Amniotic stem cell (primary cell): ENCODE measurements at regions not wholly inside any gene's neighbourhood (a gene's known extent, or its start where the extent isn't known, plus 50 kb on each side); places are given as distances from the start of the nearest gene placed in this dataset.
"Not testable (repeated sequence)": the region's sequence is repeated elsewhere in the genome, so short reads cannot be mapped to it uniquely, and the experiment has no call there.

Experiments
- DNase-seq: peaks from one replicate; lab custom pipeline; 2025; lab: John Stamatoyannopoulos, UW

DNA sequence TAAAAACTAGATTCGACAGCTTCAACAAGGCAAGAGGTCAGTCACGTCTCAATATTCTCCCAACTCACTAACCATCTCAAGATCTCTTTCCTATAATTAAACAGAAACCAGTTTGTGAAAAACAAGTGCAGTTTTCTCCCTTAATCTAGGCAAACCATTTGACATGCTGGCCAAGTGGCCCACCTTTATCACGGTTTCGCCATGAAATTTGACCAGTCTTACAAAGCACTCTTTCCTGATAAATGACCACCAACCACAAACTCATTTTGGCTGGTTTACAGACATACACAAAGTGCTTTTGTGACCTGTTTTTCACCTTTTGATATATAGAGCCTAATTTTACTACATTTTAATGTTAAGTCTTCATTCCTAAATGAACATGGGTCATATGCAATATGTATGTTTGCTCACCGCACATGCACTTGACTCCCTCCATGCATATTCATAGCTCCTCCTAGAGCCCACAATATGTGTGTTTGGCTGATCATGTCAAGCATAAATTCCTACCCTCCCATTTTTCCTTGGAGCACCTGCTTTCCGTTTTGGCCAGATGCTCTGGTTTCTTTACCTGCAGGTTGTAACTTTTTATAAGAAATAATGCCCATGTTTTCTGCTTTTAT lies 385.1 kb downstream of the RAD51AP2 start:
- DNase-seq = no peak

GRCh38 chr2:17130627-17131026 lies 387.6 kb downstream of the RAD51AP2 start:
- not testable (repeated sequence) for DNase-seq

DNA sequence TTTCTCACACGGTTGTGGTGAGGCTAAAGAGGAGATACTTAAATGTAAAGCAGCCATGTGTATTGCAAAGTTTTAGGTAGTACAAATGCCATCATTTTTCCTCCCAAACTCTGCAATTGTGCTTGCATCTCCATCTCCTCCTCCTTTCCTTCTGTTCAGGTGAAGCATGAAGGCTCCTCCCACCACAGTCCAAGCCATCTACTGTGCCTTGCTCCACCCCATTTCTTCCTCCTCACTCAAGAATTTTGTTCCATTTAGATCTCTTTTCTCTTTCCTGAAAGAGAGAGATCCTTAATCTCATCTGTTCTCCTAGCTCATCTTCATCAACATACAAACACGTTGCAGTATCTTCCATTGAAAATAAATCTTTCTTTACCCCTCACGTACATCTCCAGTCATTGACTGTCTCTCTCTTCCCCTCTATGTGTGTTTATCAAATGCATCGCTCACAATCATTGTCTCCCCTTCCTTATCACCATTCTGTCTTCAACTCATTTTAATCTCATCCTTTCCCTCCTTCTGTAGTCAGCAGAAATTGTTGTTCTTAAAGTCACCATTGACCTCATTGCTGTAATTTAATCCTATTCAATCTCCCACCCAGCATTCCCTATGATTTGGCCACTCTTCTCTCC lies 392.1 kb downstream of the RAD51AP2 start:
- DNase-seq = no peak

- no peak for DNase-seq
Observed at GRCh38 chr2:17124575-17125318, 393.5 kb downstream of the RAD51AP2 start.

GRCh38 chr2:17122887-17123501 lies 395.2 kb downstream of the RAD51AP2 start:
- no peak for DNase-seq

- DNase-seq = no peak
Observed at GRCh38 chr2:17115466-17115865, 402.8 kb downstream of the RAD51AP2 start.

- DNase-seq = no peak
Observed at GRCh38 chr2:17115042-17115441, 403.2 kb downstream of the RAD51AP2 start.

DNA sequence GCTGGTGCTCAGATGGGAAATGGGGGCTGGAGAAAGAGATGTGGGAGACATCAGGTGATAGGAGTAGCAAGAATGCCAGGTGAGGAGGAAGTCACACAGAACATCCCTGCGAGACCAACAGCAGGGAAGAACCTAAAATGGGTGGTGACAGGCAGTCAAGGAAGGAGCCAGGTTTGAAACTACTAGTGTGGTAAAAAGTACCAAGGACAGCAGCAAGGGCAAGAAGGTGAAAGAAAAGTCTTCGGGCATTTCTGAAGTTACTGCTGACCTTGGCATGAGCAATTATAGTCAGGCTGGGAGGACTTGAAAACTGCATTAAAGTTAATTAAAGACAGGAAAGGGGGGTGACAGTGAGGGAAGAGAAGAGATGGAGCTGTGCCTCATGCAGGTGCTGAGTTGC lies 410.4 kb downstream of the RAD51AP2 start:
- DNase-seq = no peak

DNA sequence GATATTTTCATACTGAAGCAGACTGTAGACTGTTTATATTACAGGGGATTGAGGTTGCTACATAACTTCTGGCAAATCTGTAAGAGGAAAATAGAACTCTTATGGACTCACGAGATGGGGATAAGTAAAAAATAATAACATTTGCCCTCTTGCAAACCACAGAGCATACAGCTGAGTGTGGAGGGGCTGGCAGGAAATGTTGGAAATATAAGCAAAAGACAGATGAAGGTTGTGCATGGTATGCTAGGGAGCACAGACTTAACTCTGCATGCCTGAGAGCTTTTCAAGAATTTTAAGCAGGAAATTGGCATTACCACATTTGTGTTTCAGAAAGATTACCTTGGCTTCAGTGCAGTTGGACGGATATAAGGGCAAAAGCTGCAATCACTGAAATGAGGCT lies 411.1 kb downstream of the RAD51AP2 start:
- DNase-seq = no peak

DNA sequence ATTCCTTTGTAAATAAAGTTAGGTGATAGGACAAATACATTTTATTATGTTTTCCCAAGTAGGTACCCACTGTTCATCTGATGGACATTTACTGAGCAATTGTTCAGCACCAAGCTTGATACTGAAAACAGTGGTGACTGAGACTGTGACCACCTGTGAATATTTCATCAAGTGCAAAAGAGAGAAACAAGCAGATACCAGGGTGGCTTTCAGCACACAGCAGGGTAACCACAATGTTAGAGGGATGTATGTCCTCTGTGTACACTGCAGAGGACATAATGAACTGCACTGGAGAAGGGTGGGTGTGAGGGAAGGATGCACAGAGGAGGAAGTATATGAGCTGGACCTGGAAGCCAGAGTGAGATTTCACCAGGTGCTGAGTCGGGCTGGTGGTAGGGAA lies 411.8 kb downstream of the RAD51AP2 start:
- no peak for DNase-seq

DNA sequence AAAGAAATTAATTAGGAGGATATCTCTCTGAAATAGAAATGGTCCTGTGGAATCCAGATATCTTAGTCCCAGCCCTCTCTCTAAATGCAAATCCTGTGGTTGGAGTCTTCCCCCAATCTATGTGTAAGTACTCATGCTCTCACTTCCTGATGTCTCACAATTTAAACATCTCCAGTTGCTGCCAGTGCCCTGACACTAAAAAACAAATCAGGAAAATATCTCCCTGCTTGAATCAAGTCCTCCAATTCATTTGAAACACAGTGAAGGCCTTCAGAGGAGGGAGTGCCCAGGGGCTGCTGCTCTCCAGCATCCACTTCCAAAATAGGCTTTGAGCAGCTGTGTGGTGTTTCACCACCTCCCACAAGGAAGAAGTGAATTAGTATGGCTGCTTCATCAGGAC lies 413.8 kb downstream of the RAD51AP2 start:
- no peak for DNase-seq

GRCh38 chr2:17101596-17101995 lies 416.6 kb downstream of the RAD51AP2 start:
- no peak for DNase-seq

DNA sequence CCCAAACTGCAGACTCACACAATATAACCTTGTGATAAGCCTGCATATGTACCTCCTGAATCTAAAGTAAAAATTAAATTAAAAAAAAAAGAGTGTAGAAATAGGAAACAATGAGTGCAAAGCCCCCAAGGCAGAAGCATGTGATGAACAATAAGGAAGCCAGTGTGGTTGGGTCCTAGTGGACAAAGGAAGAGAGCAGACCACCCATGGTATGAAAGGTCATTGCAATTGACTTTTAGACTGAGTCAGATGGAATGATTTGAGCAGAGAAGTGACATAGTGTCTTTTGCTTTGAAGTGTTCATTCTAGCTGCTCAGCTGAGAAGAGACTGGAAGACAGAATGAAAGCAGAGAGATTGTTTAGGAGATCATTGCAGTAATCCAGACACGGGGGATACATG lies 417.1 kb downstream of the RAD51AP2 start:
- DNase-seq = no peak

- no peak for DNase-seq
Observed at GRCh38 chr2:17095340-17095739, 422.9 kb downstream of the RAD51AP2 start.

GRCh38 chr2:17093712-17094111 lies 424.5 kb downstream of the RAD51AP2 start:
- DNase-seq = no peak

DNA sequence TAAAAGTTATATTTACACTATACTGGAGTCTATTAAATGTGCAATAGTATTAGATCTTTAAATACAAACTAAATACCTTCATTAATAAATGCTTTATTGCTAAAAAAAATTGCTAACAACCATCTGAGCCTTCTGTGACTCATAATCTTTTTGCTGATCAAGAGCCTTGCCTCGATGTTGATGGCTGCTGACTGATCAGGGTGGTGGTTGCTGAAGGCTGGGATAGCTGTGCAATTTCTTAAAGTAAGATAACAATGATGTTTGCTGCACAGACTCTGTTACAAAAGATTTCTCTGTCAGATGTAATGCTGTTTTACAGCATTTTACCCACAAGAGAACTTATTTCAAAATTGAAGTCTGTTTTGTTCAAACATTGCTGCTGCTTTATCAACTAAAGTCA lies 421.4 kb upstream of the CYRIA start:
- DNase-seq = no peak

GRCh38 chr2:17085546-17086202 lies 420.0 kb upstream of the CYRIA start:
- DNase-seq = no peak

- no peak for DNase-seq
Observed at GRCh38 chr2:17084877-17085276, 419.2 kb upstream of the CYRIA start.

GRCh38 chr2:17083902-17084301 lies 418.3 kb upstream of the CYRIA start:
- no peak for DNase-seq

GRCh38 chr2:17079262-17079661 lies 413.6 kb upstream of the CYRIA start:
- no peak for DNase-seq

DNA sequence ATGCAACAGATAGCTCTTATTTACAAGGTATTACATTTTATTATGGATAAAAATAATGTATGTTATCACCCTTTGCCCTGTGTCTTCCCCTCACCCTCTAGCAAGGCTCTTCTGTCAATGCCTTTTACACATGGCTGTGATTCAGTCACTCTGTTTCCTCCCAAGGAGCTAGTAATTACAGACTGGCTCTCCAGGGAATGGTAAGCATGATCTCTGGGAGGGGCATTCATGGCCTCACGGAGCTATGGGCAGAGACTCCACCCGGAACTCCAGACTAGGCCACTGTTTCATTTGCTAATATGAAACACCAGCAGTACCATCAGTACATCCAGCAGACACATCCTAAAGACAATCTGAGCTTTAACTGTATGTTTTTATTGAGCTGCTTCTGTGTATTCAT lies 410.9 kb upstream of the CYRIA start:
- no peak for DNase-seq

DNA sequence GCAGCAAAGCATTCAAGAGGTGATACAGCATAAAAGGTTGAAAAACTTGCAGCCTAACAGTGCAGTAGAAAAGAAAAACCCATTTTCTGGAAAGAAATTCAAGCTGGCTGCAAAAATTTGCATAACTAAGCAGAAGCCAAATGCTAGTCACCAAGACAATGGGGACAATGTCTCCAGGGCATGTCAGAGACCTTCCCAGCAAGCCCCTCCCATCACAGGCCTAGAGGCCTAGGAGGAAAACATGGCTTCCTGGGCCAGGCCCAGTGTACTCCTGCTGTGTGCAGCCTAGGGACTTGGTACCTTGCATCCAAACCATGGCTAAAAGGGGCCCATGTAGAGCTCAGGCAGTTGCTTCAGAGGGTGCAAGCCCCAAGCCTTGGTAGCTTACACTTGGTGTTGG lies 405.1 kb upstream of the CYRIA start:
- DNase-seq = no peak
